GM19043 (cell line): ENCODE measurements at regions not wholly inside any gene's neighbourhood (a gene's known extent, or its start where the extent isn't known, plus 50 kb on each side); places are given as distances from the start of the nearest gene placed in this dataset.

Experiments
- ATAC-seq: cut with Tn5 transposase; IDR thresholded peaks from one replicate; pipeline ENCODE4 v1.9.1; 2021; ENCODE audit warnings: low read depth; ENCODE audit not compliant: unreplicated experiment

- no peak for ATAC-seq
Observed at GRCh38 chr6:23445157-23445710, 680.8 kb upstream of the NRSN1 start.

DNA sequence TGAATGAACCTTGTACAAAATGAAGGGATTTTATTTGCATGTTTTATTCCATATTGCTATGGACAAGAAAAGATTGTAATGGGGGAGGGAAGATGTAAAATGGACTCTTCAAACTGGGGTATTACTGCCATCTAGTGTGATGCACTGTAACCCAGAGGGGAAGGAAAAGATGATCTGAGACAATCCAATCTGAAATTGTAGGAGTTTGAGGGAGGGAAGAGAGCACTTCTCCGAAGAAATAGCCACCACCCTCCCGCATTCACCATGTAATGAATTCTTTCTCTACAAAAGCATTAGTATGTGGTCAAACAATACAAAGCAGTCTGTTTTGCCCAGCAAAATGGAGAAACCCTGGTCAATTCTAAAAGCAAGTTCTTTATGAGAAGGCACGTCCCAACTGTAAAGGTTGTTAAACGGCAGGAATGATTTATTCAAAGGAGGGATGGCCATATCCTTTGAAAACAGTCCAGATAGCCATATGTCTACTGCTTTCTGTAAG is 679.5 kb upstream of the NRSN1 start:
- no peak for ATAC-seq

- no peak for ATAC-seq
Observed at GRCh38 chr6:23447731-23448130, 678.3 kb upstream of the NRSN1 start.

DNA sequence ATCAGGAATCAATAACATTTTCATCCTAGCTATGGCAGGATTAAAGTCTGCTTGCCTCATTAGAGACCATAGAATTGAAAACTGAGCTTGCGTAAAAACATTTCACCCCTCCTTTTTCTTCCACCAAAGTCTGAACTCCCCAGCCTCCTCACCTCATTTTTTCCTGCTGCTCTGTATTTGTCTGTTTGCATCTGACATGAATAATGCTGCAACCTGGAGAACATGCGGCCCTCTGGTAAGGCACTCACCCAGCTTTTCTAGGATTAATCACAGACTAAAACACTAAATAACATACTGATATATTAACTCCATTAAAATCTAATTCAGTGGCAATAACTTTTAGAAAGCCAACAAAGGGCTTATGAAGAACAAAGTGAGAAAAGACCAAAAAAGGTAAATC is 677.7 kb upstream of the NRSN1 start:
- ATAC-seq = no peak

DNA sequence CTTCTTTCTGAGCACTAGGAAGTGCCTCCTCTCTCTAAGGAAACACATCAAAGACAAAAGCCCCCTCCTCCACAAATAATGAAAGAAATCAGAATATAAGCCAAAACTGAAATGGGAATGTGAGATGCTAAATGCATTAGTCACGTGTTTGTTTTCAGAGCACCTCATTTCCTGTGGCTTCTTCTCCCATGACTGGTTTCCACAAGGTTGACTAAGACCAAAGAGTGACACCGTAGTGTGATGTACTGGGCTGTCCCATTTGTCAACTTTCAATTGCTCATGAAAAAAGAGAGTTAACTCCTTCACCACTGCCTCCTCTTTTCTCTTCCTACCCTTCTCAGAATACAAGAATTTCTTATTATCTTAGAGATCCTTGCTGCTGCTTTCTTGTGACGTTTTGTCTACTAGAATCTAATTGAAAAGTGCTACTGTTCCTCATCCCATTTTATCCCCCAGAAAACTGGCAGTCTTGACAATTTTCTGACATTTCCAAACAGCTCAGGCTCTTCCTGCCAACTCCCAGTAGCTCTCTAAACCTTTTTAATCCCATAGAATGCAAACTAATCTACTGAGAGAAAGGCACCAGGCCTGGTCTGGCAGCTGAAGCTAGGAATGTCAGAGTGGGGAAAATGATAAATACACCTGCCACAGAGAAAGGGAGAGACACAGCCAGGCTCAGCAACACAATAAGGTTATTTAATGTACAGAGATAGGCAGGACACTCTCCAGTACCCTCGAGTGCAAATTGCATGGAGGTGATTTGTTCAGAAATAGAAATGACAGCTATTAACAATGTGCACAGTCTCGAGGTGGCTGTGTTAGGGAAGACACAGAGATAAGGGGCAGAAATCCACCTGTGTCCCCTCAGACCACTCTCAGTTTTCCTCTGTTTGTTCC is 671.7 kb upstream of the NRSN1 start:
- no peak for ATAC-seq

- no peak for ATAC-seq
Observed at GRCh38 chr6:23455754-23456153, 670.3 kb upstream of the NRSN1 start.

DNA sequence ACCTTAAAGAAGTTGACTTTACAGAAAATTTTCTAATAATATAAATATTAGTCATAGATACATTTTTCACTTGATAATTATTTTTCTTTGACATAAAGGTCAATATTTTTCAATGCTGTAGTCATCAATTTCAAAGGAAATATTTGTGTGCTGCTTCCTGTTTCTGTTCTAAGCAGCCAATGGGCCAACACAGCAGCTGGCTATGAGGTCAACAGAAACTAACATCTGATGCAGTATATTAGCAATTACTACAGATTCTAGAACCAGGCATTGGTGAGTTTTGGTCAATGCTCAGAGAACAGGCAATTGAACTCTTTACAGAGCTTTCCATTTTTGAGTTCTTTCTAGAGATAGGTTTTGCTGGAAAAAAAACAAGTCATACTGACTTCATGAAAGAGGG is 669.6 kb upstream of the NRSN1 start:
- no peak for ATAC-seq

DNA sequence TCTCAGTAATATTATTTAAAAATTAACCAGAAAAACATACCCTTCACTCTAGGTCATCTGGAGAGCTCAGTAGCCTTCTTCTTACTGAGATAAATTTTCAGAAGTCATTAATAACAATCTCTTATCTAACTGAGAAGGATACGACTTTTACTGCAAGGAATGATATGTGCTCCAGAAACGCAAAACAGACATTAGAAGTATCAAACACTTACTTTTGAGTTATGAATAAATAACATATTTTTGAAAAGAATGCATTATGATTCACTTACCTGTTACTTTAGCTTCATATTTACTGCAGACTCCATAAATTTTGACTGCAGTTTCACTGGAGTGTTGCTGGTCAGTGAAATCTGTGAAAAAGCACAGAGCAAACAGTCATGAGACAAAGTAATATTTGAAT is 668.7 kb upstream of the NRSN1 start:
- ATAC-seq = no peak

- ATAC-seq = no peak
Observed at GRCh38 chr6:23465912-23466311, 660.1 kb upstream of the NRSN1 start.

DNA sequence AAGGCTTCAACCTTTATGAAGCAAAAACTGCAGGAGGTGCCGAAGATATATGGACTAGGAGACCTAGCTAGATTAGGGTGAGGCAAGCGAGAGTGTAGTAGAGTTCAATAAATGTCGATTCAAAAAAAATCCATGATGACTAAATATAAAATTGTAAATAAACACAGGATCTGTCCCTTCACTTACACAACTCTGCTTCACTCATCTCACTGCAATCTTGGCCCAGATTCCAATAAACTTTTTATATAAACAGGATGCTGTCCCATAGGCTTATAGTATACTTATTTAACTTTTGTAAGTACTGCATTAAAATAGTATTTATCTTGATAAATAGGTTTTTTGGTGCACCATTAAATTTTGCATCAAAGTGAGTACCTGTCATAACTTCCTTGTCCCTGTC is 648.4 kb upstream of the NRSN1 start:
- no peak for ATAC-seq

GRCh38 chr6:23478312-23478711 is 647.7 kb upstream of the NRSN1 start:
- ATAC-seq = no peak

- no peak for ATAC-seq
Observed at GRCh38 chr6:23483896-23484295, 642.1 kb upstream of the NRSN1 start.

- ATAC-seq = no peak
Observed at GRCh38 chr6:23494367-23494766, 631.6 kb upstream of the NRSN1 start.

DNA sequence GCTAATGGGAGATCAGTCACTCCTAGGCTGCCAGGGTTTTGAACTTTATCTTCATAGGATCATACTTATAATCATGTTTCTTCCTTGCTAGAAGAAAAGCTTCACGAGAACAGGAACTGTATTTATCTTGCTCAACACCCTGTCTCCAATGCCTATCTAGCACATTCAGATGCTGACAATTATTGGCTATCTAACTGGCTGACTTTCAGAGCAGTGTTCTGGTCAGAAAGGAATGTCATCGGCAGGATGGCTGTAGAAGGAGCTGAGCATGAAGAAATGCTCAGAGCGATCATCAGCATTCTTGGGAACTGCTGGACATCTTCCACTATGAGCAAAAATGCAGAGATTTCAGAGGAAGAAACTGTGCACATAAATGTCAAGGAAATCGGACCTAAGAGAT is 628.0 kb upstream of the NRSN1 start:
- ATAC-seq = no peak

DNA sequence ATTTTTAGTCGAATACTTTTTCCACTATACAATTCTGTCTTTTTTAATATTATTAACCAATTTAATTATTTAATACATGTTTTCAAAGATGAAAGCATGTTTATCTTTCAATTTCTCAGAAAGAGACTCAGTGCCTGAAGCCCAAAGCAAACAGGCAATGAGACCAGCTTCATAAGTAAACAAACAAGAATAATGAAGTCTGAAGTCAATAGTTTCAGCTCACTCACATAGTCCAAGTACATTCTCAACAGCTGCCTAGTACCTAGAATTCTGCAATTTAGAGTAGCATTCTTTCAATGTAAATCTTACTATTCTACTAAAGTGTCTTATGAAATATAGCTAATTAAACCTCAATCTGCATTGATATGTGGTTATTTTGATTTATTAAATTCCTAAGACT is 626.5 kb upstream of the NRSN1 start:
- no peak for ATAC-seq

- ATAC-seq = no peak
Observed at GRCh38 chr6:23503173-23503572, 622.8 kb upstream of the NRSN1 start.

- ATAC-seq = no peak
Observed at GRCh38 chr6:23505026-23505425, 621.0 kb upstream of the NRSN1 start.

DNA sequence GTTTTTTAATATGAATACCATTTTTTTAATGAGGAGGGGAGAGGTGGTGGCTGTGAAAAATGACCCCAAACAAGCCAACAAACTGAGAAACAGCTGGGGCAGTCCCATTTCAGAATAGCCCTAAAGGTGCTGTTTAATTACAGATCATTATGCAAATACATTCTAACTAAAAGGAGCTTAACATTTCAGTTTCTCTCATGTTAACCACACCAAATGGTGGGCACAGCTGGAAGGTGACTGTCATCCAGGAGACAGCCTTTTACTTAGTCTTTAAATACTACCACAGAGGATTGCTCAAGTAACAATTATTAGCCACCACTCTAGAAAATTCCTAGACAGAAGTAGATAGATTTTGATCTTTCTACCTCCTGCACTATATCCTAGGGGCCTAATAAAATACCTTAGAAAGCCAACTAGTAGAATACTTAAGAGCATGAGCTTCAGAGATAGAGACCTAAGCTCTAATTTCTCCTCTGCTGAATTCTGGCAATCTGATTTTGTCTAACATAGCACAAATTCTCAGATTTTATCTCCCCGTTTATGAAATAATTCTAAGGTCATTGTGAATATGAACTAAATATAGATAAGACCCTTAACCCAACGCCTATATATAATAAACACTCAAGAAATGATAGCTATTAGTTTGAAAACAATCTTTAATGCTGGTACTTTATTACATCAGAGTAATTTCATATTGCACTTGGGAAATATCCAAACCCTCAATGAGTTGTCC is 615.1 kb upstream of the NRSN1 start:
- ATAC-seq = no peak

DNA sequence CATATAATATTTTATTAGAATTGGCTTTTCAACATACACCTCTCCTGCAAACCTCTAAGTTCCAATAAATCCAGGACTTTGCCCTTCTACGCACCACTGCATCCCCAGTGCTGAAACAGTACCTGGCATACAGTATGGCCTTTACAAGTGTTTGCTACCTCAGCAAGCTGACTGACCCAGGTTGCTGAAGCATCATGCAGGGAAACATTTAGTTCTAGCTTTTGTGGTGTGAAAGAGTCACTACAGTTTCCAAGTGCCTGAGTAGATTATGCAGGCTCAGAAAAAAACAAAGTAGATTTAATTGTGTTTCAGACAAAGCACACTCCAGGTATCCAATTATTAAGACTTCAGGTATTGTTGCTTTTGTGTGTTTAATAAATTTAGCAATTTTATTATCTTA is 614.2 kb upstream of the NRSN1 start:
- no peak for ATAC-seq

DNA sequence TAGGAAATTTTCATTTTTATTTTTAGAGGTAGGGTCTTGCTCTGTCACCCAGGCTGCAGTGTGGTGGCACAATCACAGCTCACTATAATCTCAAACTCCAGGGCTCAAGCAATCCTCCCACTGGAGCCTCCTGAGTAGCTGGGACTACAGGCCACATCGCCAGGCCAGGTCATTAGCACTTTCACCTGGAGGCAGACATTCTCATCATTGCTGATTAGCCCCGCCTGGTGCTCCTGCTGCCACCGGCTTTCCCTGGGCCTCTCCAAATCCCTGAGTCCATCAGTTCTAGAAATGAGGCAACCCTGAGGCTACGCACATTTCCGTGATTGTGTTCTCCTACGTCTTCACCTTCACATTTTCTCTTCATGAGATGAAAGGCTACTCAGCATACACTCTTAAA is 607.7 kb upstream of the NRSN1 start:
- ATAC-seq = no peak

DNA sequence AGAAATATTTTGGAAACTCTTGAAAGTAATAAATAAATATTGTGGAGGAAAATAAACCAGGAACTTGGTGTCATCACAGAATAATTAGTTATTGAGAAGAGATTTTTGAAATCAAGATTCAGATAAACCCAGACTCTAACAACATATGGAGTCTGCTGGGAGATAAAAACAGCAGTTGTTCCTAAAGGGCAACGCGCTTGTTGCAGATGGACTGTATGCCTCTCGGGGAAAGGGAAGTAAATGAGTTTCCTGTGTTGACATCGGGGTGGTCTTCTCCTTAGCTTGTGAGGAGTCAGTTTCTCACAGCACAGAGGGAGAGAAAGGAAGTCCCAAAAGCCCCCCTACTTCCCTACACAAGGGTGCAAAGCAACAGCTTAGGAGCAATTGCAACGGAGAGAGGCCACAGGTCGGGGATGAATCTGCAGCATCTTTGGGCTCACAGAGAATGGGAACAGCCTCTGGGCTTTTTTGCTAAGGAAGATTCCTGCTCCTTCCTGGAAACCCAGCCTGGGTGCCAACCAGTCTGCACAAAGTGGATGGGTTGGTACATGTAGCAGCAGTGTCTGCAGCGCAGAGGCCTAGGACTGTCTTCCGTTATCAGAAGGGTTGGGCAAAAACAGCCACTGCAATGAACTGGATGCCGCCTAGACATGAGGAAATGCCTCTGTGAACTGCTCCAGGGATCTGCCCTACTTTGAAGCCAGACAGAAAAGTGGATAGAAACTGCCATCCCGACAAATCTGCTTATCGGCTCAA is 603.0 kb upstream of the NRSN1 start:
- ATAC-seq = no peak
